ENCODE measurements at regions not wholly inside any gene's neighbourhood (a gene's known extent, or its start where the extent isn't known, plus 50 kb on each side); places are given as distances from the start of the nearest gene placed in this dataset.

DNA sequence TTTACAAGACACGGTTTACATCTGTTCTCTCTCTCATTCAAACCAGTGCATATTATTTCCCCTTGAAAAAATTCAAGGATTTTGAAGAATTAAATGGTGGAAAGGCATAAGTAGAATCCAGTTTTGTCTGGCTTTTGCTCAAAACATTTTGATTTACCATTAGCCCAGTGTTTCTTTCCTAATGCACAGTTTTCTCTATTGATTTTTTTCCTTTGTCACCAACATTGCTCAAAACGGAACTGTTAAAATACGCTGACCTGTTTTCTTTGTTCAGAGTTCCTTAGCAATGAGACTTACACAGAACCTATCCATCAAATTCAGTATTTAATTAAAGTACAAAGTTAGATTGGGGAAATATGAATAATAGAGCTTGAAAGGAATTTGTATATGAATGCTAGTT lies 162.4 kb downstream of the S1PR1 start:
- TF ChIP-seq, protein P1, sequence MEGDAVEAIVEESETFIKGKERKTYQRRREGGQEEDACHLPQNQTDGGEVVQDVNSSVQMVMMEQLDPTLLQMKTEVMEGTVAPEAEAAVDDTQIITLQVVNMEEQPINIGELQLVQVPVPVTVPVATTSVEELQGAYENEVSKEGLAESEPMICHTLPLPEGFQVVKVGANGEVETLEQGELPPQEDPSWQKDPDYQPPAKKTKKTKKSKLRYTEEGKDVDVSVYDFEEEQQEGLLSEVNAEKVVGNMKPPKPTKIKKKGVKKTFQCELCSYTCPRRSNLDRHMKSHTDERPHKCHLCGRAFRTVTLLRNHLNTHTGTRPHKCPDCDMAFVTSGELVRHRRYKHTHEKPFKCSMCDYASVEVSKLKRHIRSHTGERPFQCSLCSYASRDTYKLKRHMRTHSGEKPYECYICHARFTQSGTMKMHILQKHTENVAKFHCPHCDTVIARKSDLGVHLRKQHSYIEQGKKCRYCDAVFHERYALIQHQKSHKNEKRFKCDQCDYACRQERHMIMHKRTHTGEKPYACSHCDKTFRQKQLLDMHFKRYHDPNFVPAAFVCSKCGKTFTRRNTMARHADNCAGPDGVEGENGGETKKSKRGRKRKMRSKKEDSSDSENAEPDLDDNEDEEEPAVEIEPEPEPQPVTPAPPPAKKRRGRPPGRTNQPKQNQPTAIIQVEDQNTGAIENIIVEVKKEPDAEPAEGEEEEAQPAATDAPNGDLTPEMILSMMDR (IDR thresholded peaks at IDR 0.05), result no peak
- no peak for TF ChIP-seq POLR2AphosphoS5 (IDR thresholded peaks at IDR 0.05)
- TF ChIP-seq POLR2A (IDR thresholded peaks at IDR 0.05), result no peak

Data from gastroesophageal sphincter (tissue), 3 donors.